HG02840 (cell line): ENCODE measurements at regions not wholly inside any gene's neighbourhood (a gene's known extent, or its start where the extent isn't known, plus 50 kb on each side); places are given as distances from the start of the nearest gene placed in this dataset.

ENCODE experiments used
- ATAC-seq: cut with Tn5 transposase; IDR thresholded peaks from one replicate; pipeline ENCODE4 v1.9.1; 2021; ENCODE audit warnings: mild to moderate bottlenecking, moderate library complexity, moderate number of reproducible peaks; ENCODE audit not compliant: unreplicated experiment, low FRiP score

- no peak for ATAC-seq
Observed at GRCh38 chr1:187294421-187295201, 465.9 kb downstream of the PLA2G4A start.

GRCh38 chr1:187300081-187300480 is 471.3 kb downstream of the PLA2G4A start:
- ATAC-seq = no peak

GRCh38 chr1:187306710-187307415 is 478.1 kb downstream of the PLA2G4A start:
- no peak for ATAC-seq

GRCh38 chr1:187310038-187310631 is 481.4 kb downstream of the PLA2G4A start:
- ATAC-seq = no peak

- no peak for ATAC-seq
Observed at GRCh38 chr1:187313115-187313514, 484.4 kb downstream of the PLA2G4A start.

- no peak for ATAC-seq
Observed at GRCh38 chr1:187326557-187326956, 497.8 kb downstream of the PLA2G4A start.

GRCh38 chr1:187336441-187337168 is 507.9 kb downstream of the PLA2G4A start:
- ATAC-seq = no peak

GRCh38 chr1:187338762-187339412 is 510.1 kb downstream of the PLA2G4A start:
- no peak for ATAC-seq

- no peak for ATAC-seq
Observed at GRCh38 chr1:187342495-187342894, 513.7 kb downstream of the PLA2G4A start.

GRCh38 chr1:187374082-187374481 is 545.3 kb downstream of the PLA2G4A start:
- no peak for ATAC-seq

GRCh38 chr1:187374742-187375141 is 546.0 kb downstream of the PLA2G4A start:
- ATAC-seq = no peak

GRCh38 chr1:187383366-187383765 is 554.6 kb downstream of the PLA2G4A start:
- no peak for ATAC-seq

- ATAC-seq = peak; percentile 78
Observed at GRCh38 chr1:187384504-187384903, 555.8 kb downstream of the PLA2G4A start.

- ATAC-seq = no peak
Observed at GRCh38 chr1:187390215-187390818, 561.6 kb downstream of the PLA2G4A start.

GRCh38 chr1:187396226-187396625 is 567.5 kb downstream of the PLA2G4A start:
- no peak for ATAC-seq

- ATAC-seq = no peak
Observed at GRCh38 chr1:187396929-187397796, 568.4 kb downstream of the PLA2G4A start.

- no peak for ATAC-seq
Observed at GRCh38 chr1:187408212-187409004, 579.7 kb downstream of the PLA2G4A start.

- ATAC-seq = no peak
Observed at GRCh38 chr1:187409341-187409740, 580.6 kb downstream of the PLA2G4A start.
